Breast epithelium (tissue), 3 donors: ENCODE measurements at regions not wholly inside any gene's neighbourhood (a gene's known extent, or its start where the extent isn't known, plus 50 kb on each side); places are given as distances from the start of the nearest gene placed in this dataset.

Experiments
- POLR2AphosphoS5 ChIP-seq, 3 donors: sonication (generic); formaldehyde crosslinking; IDR thresholded peaks; one replicate each; pipeline ENCODE4 v1.6.1; 2017; ENCODE audit warnings: antibody characterized with exemption in 3 of 3
- TF ChIP-seq, protein P1 (sequence below), 3 donors: fragments of 450-650 bp; IDR thresholded peaks; one replicate each; pipeline ENCODE4 v1.5.1; 2016 to 2017; ENCODE audit warnings: antibody characterized with exemption in 3 of 3, mild to moderate bottlenecking in 3 of 3, moderate library complexity in 3 of 3

DNA sequence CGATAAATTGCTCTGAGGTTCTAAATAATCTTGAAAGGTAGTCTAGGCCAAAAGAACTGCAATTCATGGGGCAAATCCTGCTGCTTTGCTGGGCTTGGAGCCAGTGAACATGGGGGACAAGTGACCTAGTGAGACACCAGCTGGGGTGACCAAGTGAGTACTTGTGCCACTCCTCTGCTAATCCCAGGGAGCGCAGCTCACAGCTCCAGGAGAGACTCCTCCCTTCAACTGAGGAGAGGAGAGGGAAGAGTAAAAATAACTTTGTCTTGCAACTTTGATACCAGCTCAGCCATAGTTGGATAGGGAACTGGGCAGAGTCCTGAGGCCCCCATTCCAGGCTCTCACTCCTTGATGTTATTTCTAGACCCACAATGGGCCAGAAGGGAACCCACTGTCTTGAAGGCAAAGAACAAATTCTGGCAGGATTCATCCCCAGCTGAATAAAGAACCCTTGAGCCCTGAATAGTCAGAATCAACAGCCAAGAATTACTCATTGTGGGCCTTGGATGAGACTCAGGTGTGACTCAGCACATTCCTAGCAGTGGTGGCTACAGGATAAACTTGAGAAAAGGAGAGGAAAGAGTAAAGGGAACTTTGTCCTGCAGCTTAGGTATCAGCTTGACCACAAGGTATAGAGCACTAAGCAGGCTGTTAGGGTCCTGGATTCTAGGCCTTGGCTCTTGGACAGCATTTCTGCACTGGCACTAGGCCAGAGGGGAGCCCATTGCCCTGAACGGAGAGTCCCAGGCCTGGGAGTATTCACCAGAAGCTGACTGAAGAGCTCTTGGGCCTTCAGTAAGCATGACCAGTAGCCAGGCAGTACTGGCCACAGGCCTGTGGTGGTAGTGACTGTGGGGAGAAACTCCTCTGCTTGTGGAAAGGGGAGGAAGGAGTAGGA, 288.3 kb upstream of the CDH18 start:
- TF ChIP-seq POLR2AphosphoS5 (IDR thresholded peaks at IDR 0.05), result no peak
- TF ChIP-seq, protein P1, sequence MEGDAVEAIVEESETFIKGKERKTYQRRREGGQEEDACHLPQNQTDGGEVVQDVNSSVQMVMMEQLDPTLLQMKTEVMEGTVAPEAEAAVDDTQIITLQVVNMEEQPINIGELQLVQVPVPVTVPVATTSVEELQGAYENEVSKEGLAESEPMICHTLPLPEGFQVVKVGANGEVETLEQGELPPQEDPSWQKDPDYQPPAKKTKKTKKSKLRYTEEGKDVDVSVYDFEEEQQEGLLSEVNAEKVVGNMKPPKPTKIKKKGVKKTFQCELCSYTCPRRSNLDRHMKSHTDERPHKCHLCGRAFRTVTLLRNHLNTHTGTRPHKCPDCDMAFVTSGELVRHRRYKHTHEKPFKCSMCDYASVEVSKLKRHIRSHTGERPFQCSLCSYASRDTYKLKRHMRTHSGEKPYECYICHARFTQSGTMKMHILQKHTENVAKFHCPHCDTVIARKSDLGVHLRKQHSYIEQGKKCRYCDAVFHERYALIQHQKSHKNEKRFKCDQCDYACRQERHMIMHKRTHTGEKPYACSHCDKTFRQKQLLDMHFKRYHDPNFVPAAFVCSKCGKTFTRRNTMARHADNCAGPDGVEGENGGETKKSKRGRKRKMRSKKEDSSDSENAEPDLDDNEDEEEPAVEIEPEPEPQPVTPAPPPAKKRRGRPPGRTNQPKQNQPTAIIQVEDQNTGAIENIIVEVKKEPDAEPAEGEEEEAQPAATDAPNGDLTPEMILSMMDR (IDR thresholded peaks at IDR 0.05), result no peak
